HEK293 (cell line): ENCODE measurements at regions not wholly inside any gene's neighbourhood (a gene's known extent, or its start where the extent isn't known, plus 50 kb on each side); places are given as distances from the start of the nearest gene placed in this dataset.

Experiments
- CTCF ChIA-PET: fragments of 350-600 bp; formaldehyde crosslinking; extraction: SDS; loops from one replicate; lab custom pipeline; 2021; ENCODE audit warnings: antibody characterized with exemption; lab: Yijun Ruan, JAX
- POLR2A ChIA-PET: fragments of 300-600 bp; formaldehyde crosslinking; extraction: SDS; loops from one replicate; lab custom pipeline; 2020; ENCODE audit warnings: antibody characterized with exemption, inconsistent platforms; lab: Yijun Ruan, JAX
- H3K27ac ChIP-seq: fragments of 200-500 bp; sonication (Bioruptor generic); 2 replicates; pipeline ENCODE4 v1.5.1; 2014; ENCODE audit warnings: low read depth, low read length, control low read depth, inconsistent platforms; ENCODE audit errors: extremely low read depth
- H3K36me3 ChIP-seq, 2 experiments: fragments of 200-500 bp in 1 of 2; sonication (Bioruptor generic) in 1 of 2; 1 replicate in 1 of 2; 2 replicates in 1 of 2; pipeline ENCODE4 v1.5.1; 2014 to 2017; ENCODE audit warnings: inconsistent platforms in 2 of 2, low read length in 2 of 2; ENCODE audit not compliant: control insufficient read depth in 2 of 2, insufficient read depth in 1 of 2
- H3K4me1 ChIP-seq: fragments of 200-500 bp; sonication (Bioruptor generic); 2 replicates; pipeline ENCODE4 v1.5.1; 2014; ENCODE audit warnings: mild to moderate bottlenecking, low read length, inconsistent platforms; ENCODE audit not compliant: control insufficient read depth, insufficient read depth
- H3K4me3 ChIP-seq: 2 replicates; pipeline ENCODE4 v1.5.1; 2011; ENCODE audit warnings: low read depth, mild to moderate bottlenecking, control low read depth, low read length, moderate library complexity
- H3K9me3 ChIP-seq: fragments of 200-500 bp; sonication (Bioruptor generic); 2 replicates; pipeline ENCODE4 v1.5.1; 2014; ENCODE audit warnings: low read depth, low read length, inconsistent platforms; ENCODE audit not compliant: control insufficient read depth, insufficient read depth
- AEBP2 ChIP-seq: fragments of 450-650 bp; formaldehyde crosslinking; IDR thresholded peaks from 2 replicates; pipeline ENCODE4 v1.5.1; 2016; ENCODE audit warnings: missing biosample characterization, missing genetic modification characterization, borderline replicate concordance
- BCL6B ChIP-seq: fragments of 450-650 bp; formaldehyde crosslinking; IDR thresholded peaks from 2 replicates; pipeline ENCODE4 v1.5.1; 2017; ENCODE audit warnings: missing biosample characterization, missing genetic modification characterization
- HOXD13 ChIP-seq: sonication (generic); formaldehyde crosslinking; IDR thresholded peaks from 2 replicates; pipeline ENCODE4 v1.8.0; 2022; ENCODE audit warnings: missing genetic modification reagents, borderline replicate concordance
- INSM2 ChIP-seq: fragments of 450-650 bp; formaldehyde crosslinking; IDR thresholded peaks from 2 replicates; pipeline ENCODE4 v1.5.1; 2016; ENCODE audit warnings: missing biosample characterization, missing genetic modification characterization
- KLF8 ChIP-seq: fragments of 450-650 bp; formaldehyde crosslinking; IDR thresholded peaks from 2 replicates; pipeline ENCODE4 v1.5.1; 2016; ENCODE audit warnings: missing biosample characterization, missing genetic modification characterization
- KLF9 ChIP-seq: fragments of 450-650 bp; formaldehyde crosslinking; IDR thresholded peaks from 2 replicates; pipeline ENCODE4 v1.5.1; 2016; ENCODE audit warnings: missing biosample characterization, missing genetic modification characterization, low read depth
- MZF1 ChIP-seq: fragments of 450-650 bp; formaldehyde crosslinking; IDR thresholded peaks from 2 replicates; pipeline ENCODE4 v1.5.1; 2017; ENCODE audit warnings: missing biosample characterization, missing genetic modification characterization, borderline replicate concordance
- TCF7L2 ChIP-seq: IDR thresholded peaks from 2 replicates; pipeline ENCODE4 v1.6.1; 2011; ENCODE audit warnings: low read depth, mild to moderate bottlenecking, inconsistent platforms, low read length, moderate library complexity, borderline replicate concordance
- ZBTB8A ChIP-seq: fragments of 450-650 bp; formaldehyde crosslinking; IDR thresholded peaks from 2 replicates; pipeline ENCODE4 v1.5.1; 2016; ENCODE audit warnings: missing biosample characterization, missing genetic modification characterization
- ZNF112 ChIP-seq: fragments of 450-650 bp; formaldehyde crosslinking; IDR thresholded peaks from 2 replicates; pipeline ENCODE4 v1.5.0; 2017; ENCODE audit warnings: missing biosample characterization, missing genetic modification characterization
- ZNF174 ChIP-seq: fragments of 450-650 bp; formaldehyde crosslinking; IDR thresholded peaks from 2 replicates; pipeline ENCODE4 v1.5.0; 2017; ENCODE audit warnings: missing biosample characterization, mild to moderate bottlenecking, missing genetic modification characterization
- ZNF2 ChIP-seq: fragments of 450-650 bp; formaldehyde crosslinking; IDR thresholded peaks from 2 replicates; pipeline ENCODE4 v1.5.1; 2016; ENCODE audit warnings: missing biosample characterization, missing genetic modification characterization
- ZNF221 ChIP-seq: fragments of 450-650 bp; formaldehyde crosslinking; IDR thresholded peaks from 2 replicates; pipeline ENCODE4 v1.5.1; 2017; ENCODE audit warnings: missing biosample characterization, missing genetic modification characterization, borderline replicate concordance
- ZNF26 ChIP-seq: fragments of 450-650 bp; formaldehyde crosslinking; IDR thresholded peaks from 2 replicates; pipeline ENCODE4 v1.5.1; 2016; ENCODE audit warnings: missing biosample characterization, missing genetic modification characterization
- ZNF274 ChIP-seq, 2 experiments: fragments of 200-500 bp in 1 of 2; fragments of 450-650 bp in 1 of 2; sonication (Bioruptor generic) in 1 of 2; formaldehyde crosslinking in 1 of 2; IDR thresholded peaks; 2 replicates each; pipeline versions ENCODE4 v1.5.1 to v1.6.1; 2014 to 2016; ENCODE audit warnings: borderline replicate concordance in 1 of 2, inconsistent platforms in 1 of 2, low read length in 1 of 2, missing biosample characterization in 1 of 2, missing genetic modification characterization in 1 of 2
- ZNF292 ChIP-seq: fragments of 450-650 bp; formaldehyde crosslinking; IDR thresholded peaks from 2 replicates; pipeline ENCODE4 v1.5.1; 2016; ENCODE audit warnings: low read depth, missing biosample characterization, missing genetic modification characterization, borderline replicate concordance
- ZNF324 ChIP-seq: fragments of 450-650 bp; formaldehyde crosslinking; IDR thresholded peaks from 2 replicates; pipeline ENCODE4 v1.5.1; 2016; ENCODE audit warnings: missing biosample characterization, missing genetic modification characterization
- ZNF488 ChIP-seq: fragments of 450-650 bp; formaldehyde crosslinking; IDR thresholded peaks from 2 replicates; pipeline ENCODE4 v1.5.1; 2016; ENCODE audit warnings: missing biosample characterization, missing genetic modification characterization
- ZNF548 ChIP-seq: fragments of 450-650 bp; formaldehyde crosslinking; IDR thresholded peaks from 2 replicates; pipeline ENCODE4 v1.5.1; 2016; ENCODE audit warnings: missing biosample characterization, missing genetic modification characterization
- ZNF558 ChIP-seq: fragments of 450-650 bp; formaldehyde crosslinking; IDR thresholded peaks from 2 replicates; pipeline ENCODE4 v1.5.1; 2016; ENCODE audit warnings: missing biosample characterization, missing genetic modification characterization
- ZNF621 ChIP-seq: fragments of 450-650 bp; formaldehyde crosslinking; IDR thresholded peaks from 2 replicates; pipeline ENCODE4 v1.5.1; 2017; ENCODE audit warnings: missing biosample characterization, missing genetic modification characterization
- ZNF623 ChIP-seq: fragments of 450-650 bp; formaldehyde crosslinking; IDR thresholded peaks from 2 replicates; pipeline ENCODE4 v1.5.1; 2016; ENCODE audit warnings: missing biosample characterization, missing genetic modification characterization
- ZNF707 ChIP-seq: fragments of 450-650 bp; formaldehyde crosslinking; IDR thresholded peaks from 2 replicates; pipeline ENCODE4 v1.5.1; 2016; ENCODE audit warnings: missing biosample characterization, missing genetic modification characterization
- ZNF776 ChIP-seq: fragments of 450-650 bp; formaldehyde crosslinking; IDR thresholded peaks from 2 replicates; pipeline ENCODE4 v1.5.0; 2017; ENCODE audit warnings: missing biosample characterization, missing genetic modification characterization, borderline replicate concordance

GRCh38 chr22:45067731-45068130 lies 57.9 kb upstream of the PHF21B start:
- H3K27ac ChIP-seq, result no peak overlapping the region
- ChIA-PET CTCF (interaction anchor here (0.6 to 1.7 kb wide), 2 partner anchors 8 to 10 kb away, joined by 3 to 4 read pairs; no protein-coding TSS in a partner anchor), POLR2A (no interaction called here)
- TF ChIP-seq ZNF623 (tag by site-specific recombination) (no peak), ZNF221 (tag by site-specific recombination) (no peak), ZNF707 (tag by site-specific recombination) (no peak), KLF8 (tag by site-specific recombination) (no peak)
- TF ChIP-seq, all 188 proteins: peak for 0
- H3K36me3 ChIP-seq, result no peaks in the 10 kb centered on the region
- no peaks in the 10 kb centered on the region for H3K9me3 ChIP-seq
- H3K4me3 ChIP-seq, result no peak overlapping the region
- H3K4me1 ChIP-seq, result no peaks in the 10 kb centered on the region; the same call in 1 of the 2 replicates

- no peak overlapping the region for H3K27ac ChIP-seq
- no peak for TF ChIP-seq TCF7L2
- no peak for TF ChIP-seq ZNF621 (tag by site-specific recombination)
- TF ChIP-seq ZNF558 (tag by site-specific recombination), result no peak
- TF ChIP-seq KLF9 (tag by site-specific recombination), result no peak
- no peak for TF ChIP-seq ZNF488 (tag by site-specific recombination)
- no peak for TF ChIP-seq AEBP2 (tag by site-specific recombination)
- TF ChIP-seq, all 188 proteins: peak for 0
- ChIA-PET POLR2A (no interaction called here), CTCF (no interaction called here)
- Histone ChIP-seq H3K9me3 (no peaks in the 10 kb centered on the region), H3K4me1 (no peaks in the 10 kb centered on the region; the same call in 1 of the 2 replicates), H3K4me3 (no peak overlapping the region), H3K36me3 (no peaks in the 10 kb centered on the region)
These were observed 60.1 kb upstream of the PHF21B start for GRCh38 chr22:45069925-45070324.

- Histone ChIP-seq H3K4me3 (no peak overlapping the region), H3K36me3 (no peaks in the 10 kb centered on the region), H3K9me3 (no peaks in the 10 kb centered on the region), H3K4me1 (no peaks in the 10 kb centered on the region; the same call in 1 of the 2 replicates), H3K27ac (no peak overlapping the region)
- CTCF ChIA-PET, result interaction anchor here (0.8 kb wide), 1 partner anchor 24 kb away, joined by 3 read pairs; no protein-coding TSS in a partner anchor
- POLR2A ChIA-PET, result no interaction called here
- TF ChIP-seq INSM2 (tag by site-specific recombination) (no peak), ZBTB8A (tag by site-specific recombination) (no peak), ZNF2 (tag by site-specific recombination) (no peak), ZNF274 (IDR thresholded peaks at IDR 0.05; ENCODE audit: low read length) (no peak), ZNF274 (tag by site-specific recombination; IDR thresholded peaks at IDR 0.05; ENCODE audit: borderline replicate concordance) (no peak), HOXD13 (no peak), MZF1 (tag by site-specific recombination) (no peak), BCL6B (tag by site-specific recombination) (no peak), ZNF174 (no peak), ZNF776 (tag by site-specific recombination) (no peak), ZNF324 (tag by site-specific recombination) (no peak), ZNF26 (tag by site-specific recombination) (no peak), ZNF112 (tag by site-specific recombination) (no peak), ZNF548 (tag by site-specific recombination) (no peak), ZNF292 (tag by site-specific recombination) (no peak)
These were observed 61.8 kb upstream of the PHF21B start for GRCh38 chr22:45071618-45072017.
